NB4 (cell line): ENCODE measurements at regions not wholly inside any gene's neighbourhood (a gene's known extent, or its start where the extent isn't known, plus 50 kb on each side); places are given as distances from the start of the nearest gene placed in this dataset.

ENCODE experiments used
- POLR2A ChIP-seq: IDR thresholded peaks from 2 replicates; pipeline ENCODE4 v1.6.1; 2011; ENCODE audit warnings: mild to moderate bottlenecking; ENCODE audit not compliant: insufficient read length; ENCODE audit errors: extremely low read depth
- TF ChIP-seq, protein P1 (sequence below): IDR thresholded peaks from one replicate; pipeline ENCODE4 v1.5.1; 2012; ENCODE audit warnings: low read depth, low read length

DNA sequence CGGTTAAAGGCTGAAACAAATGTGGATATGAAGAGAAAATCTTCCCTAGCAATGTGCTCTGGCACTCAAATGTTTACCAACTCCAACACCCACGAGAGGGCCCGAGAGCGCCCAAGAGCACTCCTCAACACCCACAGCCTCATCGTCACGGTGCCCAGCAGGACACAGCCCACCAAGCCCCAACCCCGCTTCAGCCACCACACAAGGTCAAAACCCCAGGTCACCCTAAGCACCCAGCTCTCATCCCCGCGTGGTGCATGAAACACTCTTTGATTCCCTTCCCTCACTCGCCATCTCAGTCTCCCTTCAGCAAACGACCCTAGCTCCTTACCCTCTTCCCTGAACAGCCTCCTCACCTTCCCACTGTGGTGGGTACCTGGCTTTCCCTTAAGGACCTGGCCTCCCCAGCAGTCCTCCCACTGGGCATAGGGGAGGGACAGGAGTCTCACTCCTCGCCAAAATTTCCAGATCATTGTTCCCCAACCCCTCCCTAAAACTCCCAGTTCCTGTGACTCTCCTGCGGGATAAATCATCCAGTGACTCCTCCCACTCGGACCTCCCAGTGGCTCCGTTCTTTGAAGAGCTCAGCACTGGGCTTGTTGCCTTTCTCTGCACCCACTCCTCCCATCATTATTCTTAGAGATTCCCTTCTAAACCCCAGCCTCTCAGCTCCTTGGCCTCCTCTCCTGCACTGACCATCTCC lies 170.4 kb upstream of the SYT6 start:
- TF ChIP-seq, protein P1, sequence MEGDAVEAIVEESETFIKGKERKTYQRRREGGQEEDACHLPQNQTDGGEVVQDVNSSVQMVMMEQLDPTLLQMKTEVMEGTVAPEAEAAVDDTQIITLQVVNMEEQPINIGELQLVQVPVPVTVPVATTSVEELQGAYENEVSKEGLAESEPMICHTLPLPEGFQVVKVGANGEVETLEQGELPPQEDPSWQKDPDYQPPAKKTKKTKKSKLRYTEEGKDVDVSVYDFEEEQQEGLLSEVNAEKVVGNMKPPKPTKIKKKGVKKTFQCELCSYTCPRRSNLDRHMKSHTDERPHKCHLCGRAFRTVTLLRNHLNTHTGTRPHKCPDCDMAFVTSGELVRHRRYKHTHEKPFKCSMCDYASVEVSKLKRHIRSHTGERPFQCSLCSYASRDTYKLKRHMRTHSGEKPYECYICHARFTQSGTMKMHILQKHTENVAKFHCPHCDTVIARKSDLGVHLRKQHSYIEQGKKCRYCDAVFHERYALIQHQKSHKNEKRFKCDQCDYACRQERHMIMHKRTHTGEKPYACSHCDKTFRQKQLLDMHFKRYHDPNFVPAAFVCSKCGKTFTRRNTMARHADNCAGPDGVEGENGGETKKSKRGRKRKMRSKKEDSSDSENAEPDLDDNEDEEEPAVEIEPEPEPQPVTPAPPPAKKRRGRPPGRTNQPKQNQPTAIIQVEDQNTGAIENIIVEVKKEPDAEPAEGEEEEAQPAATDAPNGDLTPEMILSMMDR: no peak
- TF ChIP-seq POLR2A: no peak
